Heart left ventricle (tissue), 16 donors: ENCODE measurements at regions not wholly inside any gene's neighbourhood (a gene's known extent, or its start where the extent isn't known, plus 50 kb on each side); places are given as distances from the start of the nearest gene placed in this dataset.
"Not testable (repeated sequence)": the region's sequence is repeated elsewhere in the genome, so short reads cannot be mapped to it uniquely, and the experiment has no call there.

Source experiments
- ATAC-seq, 4 donors: fragments of 200-7000 bp; cut with Tn5 transposase; one replicate each; pipeline ENCODE4 v1.9.1; 2020 to 2022; ENCODE audit warnings: moderate library complexity in 4 of 4, mild to moderate bottlenecking in 3 of 4, moderate number of reproducible peaks in 1 of 4
- DNase-seq, 5 donors: peaks; one replicate each; pipeline ENCODE4 v3.0.0-alpha.2; 2020
- H3K27ac ChIP-seq, 12 donors: fragments of 200-600 bp; sonication (generic) in 4 of 12; one replicate each; pipeline versions ENCODE4 v1.5.0 to v1.8.0; 2016 to 2022; ENCODE audit warnings: mild to moderate bottlenecking in 2 of 12
- H3K27me3 ChIP-seq, 9 donors: fragments of 200-600 bp; sonication (generic) in 2 of 9; one replicate each; pipeline versions ENCODE4 v1.5.1 to v1.8.0; 2016 to 2022; ENCODE audit warnings: mild to moderate bottlenecking in 3 of 9
- H3K36me3 ChIP-seq, 9 donors: fragments of 200-600 bp; sonication (generic) in 2 of 9; one replicate each; pipeline versions ENCODE4 v1.5.0 to v1.8.0; 2018 to 2022; ENCODE audit warnings: mild to moderate bottlenecking in 2 of 9
- H3K4me1 ChIP-seq, 12 donors: fragments of 200-600 bp; sonication (generic) in 4 of 12; one replicate each; pipeline versions ENCODE4 v1.5.0 to v1.8.0; 2016 to 2022; ENCODE audit warnings: mild to moderate bottlenecking in 3 of 12
- H3K4me3 ChIP-seq, 12 donors: fragments of 200-600 bp; sonication (generic) in 4 of 12; one replicate each; pipeline versions ENCODE4 v1.5.0 to v1.8.0; 2017 to 2022; ENCODE audit warnings: mild to moderate bottlenecking in 9 of 12, moderate library complexity in 4 of 12
- H3K9me3 ChIP-seq, 12 donors: fragments of 200-600 bp; sonication (generic) in 4 of 12; one replicate each; pipeline versions ENCODE4 v1.5.0 to v1.8.0; 2016 to 2022; ENCODE audit warnings: mild to moderate bottlenecking in 1 of 12
- POLR2A ChIP-seq, 2 donors: fragments of 450-650 bp; IDR thresholded peaks; one replicate each; pipeline ENCODE4 v1.6.1; 2017; ENCODE audit warnings: antibody characterized with exemption in 2 of 2, mild to moderate bottlenecking in 2 of 2, moderate library complexity in 2 of 2
- whole genome bisulfite sequencing, 4 donors: extraction: QIAGEN DNeasy Blood & Tissue Kit in 2 of 4; methylation state at CpG; one replicate each; pipeline versions ENCODE4 v1.1.5 to v1.1.7; 2013 to 2018; 5-methylcytosine and 5-hydroxymethylcytosine counted together
- intact Hi-C, 10 donors: fragments of 100-400 bp; cut with DNase I; formaldehyde crosslinking; loops; one replicate each; pipeline versions ENCODE4 v1.11.1 to v1.14.2; 2022
- TF ChIP-seq, protein P1 (sequence below), 12 donors: fragments of 200-600 bp; sonication (generic) in 4 of 12; IDR thresholded peaks; one replicate each; pipeline versions ENCODE4 v1.5.0 to v1.8.0; 2018 to 2022; ENCODE audit warnings: antibody characterized with exemption in 12 of 12, mild to moderate bottlenecking in 5 of 12
- donor health status: ischemic (EF 13 %, LVEDD 7.1; RV severe dilation, severe dysfunction).
- donor health status: healthy with polysubstance abuse.
- donor health status: DM: no; HTN: yes; CAD: no.
- donor health status: DM: no; HTN: no; CAD: no.
- donor health status: ischemic (EF 25% LVEDD 6.9; RV normal size, moderate dysfunction).
- donor health status: ischemic (EF 25% LVEDD 5.7; RV mildly dilated, moderate dysfunction).
- donor health status: healthy.
- donor health status: DM: yes; HTN: yes; CAD: no.
- donor health status: ischemic (EF 35%, LVEDD 5.7; RV mildly dilated, moderate dysfunction).
- donor health status: nonischemic (EF 11% LVEDD 7.7; RV severe dilation, severe dysfunction).
- donor health status: DM: yes; HTN: yes; CAD: no.
- donor health status: PGD.
- donor health status: ischemic (EF 29% LVEDD 5.4; RV normal size, mild dysfunction).
- donor health status: nonischemic (EF 23%, LVEDD 6.1; RV moderate dilation, normal function).

DNA sequence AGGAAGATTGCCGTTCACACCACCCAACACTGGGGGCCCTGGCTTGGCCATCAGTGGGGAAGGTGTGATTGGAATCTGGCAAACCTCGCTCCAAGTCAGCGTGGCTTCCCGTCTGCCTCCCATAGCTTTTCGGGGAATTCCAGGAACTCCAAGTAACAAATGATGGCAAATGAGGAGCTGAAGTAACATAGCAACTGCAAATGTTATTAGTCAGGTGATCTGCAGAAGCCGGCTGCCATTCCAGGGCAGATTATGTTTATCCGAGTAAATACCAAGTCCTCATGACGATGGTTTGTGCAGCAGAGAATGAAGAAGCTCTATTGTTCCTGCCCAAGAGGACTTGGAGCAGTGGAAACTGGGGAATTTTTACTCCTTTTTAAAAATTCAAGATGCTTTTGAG lies 270.5 kb upstream of the PODXL start:
- no peak for DNase-seq
- H3K36me3 ChIP-seq = no peaks in the 10 kb centered on the region
- no peaks in the 10 kb centered on the region for H3K4me1 ChIP-seq
- H3K27ac ChIP-seq = no peak overlapping the region
- 49 to 67% (median 57%) methylated on average over 8 of the region's 8 CpGs for WGBS, 4 donors
- H3K4me3 ChIP-seq = no peak overlapping the region
- intact Hi-C loops = no loop called here
- ATAC-seq = no peak
- H3K9me3 ChIP-seq = peaks cover 0 to 6% (median 0%) of the 10 kb centered on the region in 12 donors
- peaks cover 0 to 33% (median 5%) of the 10 kb centered on the region in 9 donors for H3K27me3 ChIP-seq
- TF ChIP-seq POLR2A (IDR thresholded peaks at IDR 0.05) = no peak
- TF ChIP-seq, protein P1, sequence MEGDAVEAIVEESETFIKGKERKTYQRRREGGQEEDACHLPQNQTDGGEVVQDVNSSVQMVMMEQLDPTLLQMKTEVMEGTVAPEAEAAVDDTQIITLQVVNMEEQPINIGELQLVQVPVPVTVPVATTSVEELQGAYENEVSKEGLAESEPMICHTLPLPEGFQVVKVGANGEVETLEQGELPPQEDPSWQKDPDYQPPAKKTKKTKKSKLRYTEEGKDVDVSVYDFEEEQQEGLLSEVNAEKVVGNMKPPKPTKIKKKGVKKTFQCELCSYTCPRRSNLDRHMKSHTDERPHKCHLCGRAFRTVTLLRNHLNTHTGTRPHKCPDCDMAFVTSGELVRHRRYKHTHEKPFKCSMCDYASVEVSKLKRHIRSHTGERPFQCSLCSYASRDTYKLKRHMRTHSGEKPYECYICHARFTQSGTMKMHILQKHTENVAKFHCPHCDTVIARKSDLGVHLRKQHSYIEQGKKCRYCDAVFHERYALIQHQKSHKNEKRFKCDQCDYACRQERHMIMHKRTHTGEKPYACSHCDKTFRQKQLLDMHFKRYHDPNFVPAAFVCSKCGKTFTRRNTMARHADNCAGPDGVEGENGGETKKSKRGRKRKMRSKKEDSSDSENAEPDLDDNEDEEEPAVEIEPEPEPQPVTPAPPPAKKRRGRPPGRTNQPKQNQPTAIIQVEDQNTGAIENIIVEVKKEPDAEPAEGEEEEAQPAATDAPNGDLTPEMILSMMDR (IDR thresholded peaks at IDR 0.05) = no peak

DNA sequence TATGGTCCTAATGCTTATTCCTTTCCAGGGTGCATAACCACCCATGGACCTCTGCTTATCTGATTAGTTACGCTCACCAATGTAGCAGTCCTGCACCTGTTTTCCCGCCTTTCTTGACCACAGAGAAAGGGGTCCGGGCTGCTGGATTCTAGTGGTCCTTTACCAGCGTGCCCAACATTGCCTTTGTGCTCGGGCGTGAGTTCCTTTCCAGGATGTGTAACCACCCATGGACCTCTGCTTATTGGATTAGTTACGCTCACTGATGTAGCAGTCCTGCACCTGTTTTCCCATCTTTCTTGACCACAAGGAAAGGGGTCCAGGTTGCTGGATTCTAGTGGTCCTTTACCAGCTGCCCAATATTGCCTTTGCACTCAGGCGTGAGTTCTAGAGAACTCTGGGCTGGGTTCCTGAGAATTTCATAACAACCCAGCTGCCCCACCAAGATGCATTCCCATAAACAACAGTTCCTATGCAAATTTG lies 267.6 kb upstream of the PODXL start:
- H3K4me3 ChIP-seq, H3K36me3 ChIP-seq, H3K27me3 ChIP-seq, intact Hi-C loops, H3K4me1 ChIP-seq, DNase-seq, H3K27ac ChIP-seq, H3K9me3 ChIP-seq, ATAC-seq: not testable (repeated sequence)
- 92 to 94% (median 93%) methylated on average over 8 of the region's 8 CpGs for WGBS, 4 donors

DNA sequence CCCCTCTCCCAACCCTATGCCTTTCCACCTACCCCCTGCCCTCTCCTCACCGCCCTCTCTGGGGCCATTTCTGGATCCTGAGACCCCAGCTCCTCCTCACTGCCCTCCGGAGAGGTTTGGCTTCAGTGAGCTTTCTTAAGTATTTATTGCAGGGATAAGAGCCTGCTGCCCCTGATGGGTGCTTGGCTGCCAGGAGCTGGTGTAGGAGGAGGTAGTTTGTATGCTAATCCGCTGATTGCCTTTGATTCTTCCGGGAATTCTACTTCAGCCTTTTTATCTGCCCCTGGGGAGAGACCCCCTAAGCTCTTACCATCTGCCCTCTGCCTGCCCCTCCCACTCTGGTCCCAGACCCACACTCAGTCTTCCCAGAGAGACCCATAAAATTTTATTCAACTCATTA lies 263.5 kb upstream of the PODXL start:
- peaks cover 0 to 5% (median 0%) of the 10 kb centered on the region in 9 donors for H3K27me3 ChIP-seq
- intact Hi-C loops = no loop called here
- DNase-seq (no peak), ATAC-seq (no peak)
- 41 to 48% (median 44%) methylated on average over 4 of the region's 4 CpGs for WGBS, 4 donors
- TF ChIP-seq POLR2A (IDR thresholded peaks at IDR 0.05) = no peak
- TF ChIP-seq, protein P1 (IDR thresholded peaks at IDR 0.05) = no peak
- no peaks in the 10 kb centered on the region for H3K9me3 ChIP-seq
- no peak overlapping the region for H3K4me3 ChIP-seq
- H3K27ac ChIP-seq = no peak overlapping the region
- no peaks in the 10 kb centered on the region for H3K4me1 ChIP-seq
- H3K36me3 ChIP-seq = no peaks in the 10 kb centered on the region

DNA sequence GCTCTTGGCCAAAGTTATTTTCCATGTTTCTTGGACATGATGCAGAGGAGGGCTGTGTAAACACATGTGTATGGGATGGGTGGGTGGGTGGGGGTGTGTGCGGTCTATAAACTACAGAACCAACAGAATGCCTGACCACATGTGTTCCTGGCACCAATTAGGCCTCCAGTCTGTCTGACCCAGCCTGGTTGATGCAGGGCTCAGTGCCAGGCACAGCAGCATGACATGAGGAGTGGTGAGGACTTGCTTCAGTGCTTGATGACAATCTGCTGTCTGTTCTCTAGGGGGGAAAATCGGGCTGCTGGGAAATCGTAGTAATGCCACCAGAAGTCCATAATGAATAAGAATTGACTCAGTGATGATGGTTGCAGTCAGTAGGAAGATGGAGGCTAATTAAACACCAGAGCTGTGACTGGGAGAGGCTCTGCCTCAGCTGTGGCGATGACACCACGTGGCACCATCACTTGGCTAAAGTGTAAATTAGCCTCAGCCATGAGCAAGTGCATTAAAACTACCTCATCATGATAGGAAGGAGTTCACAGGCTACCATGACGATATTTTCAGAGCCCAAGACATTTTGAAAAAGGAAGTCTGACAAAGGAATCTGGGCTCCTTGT lies 260.1 kb upstream of the PODXL start:
- H3K27me3 ChIP-seq = peaks cover 0 to 6% (median 0%) of the 10 kb centered on the region in 9 donors
- TF ChIP-seq POLR2A (IDR thresholded peaks at IDR 0.05) = no peak
- TF ChIP-seq, protein P1 (IDR thresholded peaks at IDR 0.05) = no peak
- DNase-seq = no peak
- H3K4me1 ChIP-seq = no peaks in the 10 kb centered on the region
- WGBS, 4 donors = 74 to 82% (median 77%) methylated on average over 6 of the region's 6 CpGs
- H3K4me3 ChIP-seq = no peak overlapping the region
- intact Hi-C loops = no loop called here
- H3K36me3 ChIP-seq = no peaks in the 10 kb centered on the region
- no peaks in the 10 kb centered on the region for H3K9me3 ChIP-seq
- ATAC-seq = no peak
- no peak overlapping the region for H3K27ac ChIP-seq

DNA sequence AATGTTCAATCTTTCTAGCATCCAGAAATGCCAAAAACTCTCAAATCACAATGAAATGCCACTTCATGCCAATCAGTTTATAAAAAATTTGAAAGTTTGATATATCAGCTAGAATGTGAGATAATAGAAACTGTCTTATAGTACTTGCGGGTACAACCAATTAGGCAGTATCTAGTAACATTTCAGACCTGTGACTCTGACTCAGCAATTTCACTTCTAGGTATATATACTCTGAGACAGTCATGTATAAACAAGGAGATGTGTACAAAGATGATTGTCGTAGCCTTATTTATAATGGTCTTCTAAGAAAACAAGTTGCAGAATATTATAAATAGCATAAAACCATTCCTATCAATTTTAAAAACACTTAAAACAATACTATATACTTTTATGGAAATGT lies 252.3 kb upstream of the PODXL start:
- TF ChIP-seq, protein P1 (IDR thresholded peaks at IDR 0.05) = no peak
- TF ChIP-seq POLR2A (IDR thresholded peaks at IDR 0.05) = no peak
- WGBS, 4 donors = 83 to 90% (median 90%) methylated on average over 2 of the region's 2 CpGs

DNA sequence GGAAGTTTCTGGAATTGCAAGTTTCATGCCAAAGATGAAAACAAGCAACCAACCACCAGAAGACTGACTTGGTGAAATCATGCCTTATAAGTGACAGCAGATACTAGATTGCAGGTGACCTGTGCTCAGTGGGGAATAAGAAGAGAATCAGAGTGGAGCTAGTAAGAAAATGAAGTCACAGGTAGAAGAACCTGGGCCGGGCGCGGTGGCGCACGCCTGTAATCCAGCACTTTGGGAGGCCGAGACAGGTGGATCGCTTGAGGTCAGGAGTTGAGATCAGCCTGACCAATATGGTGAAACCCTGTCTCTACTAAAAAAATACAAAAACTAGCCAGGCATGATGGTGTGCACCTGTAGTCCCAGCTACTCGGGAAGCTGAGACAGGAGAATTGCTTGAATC lies 251.7 kb upstream of the PODXL start:
- H3K9me3 ChIP-seq, H3K27ac ChIP-seq, H3K27me3 ChIP-seq, intact Hi-C loops, H3K4me3 ChIP-seq, H3K36me3 ChIP-seq, H3K4me1 ChIP-seq, DNase-seq, ATAC-seq: not testable (repeated sequence)
- WGBS, 4 donors = 80 to 91% (median 82%) methylated on average over 8 of the region's 8 CpGs

More for the DNA sequence above, 252.3 kb upstream of the PODXL start:
- Histone ChIP-seq H3K9me3 (no peaks in the 10 kb centered on the region), H3K4me1 (no peaks in the 10 kb centered on the region), H3K4me3 (no peak overlapping the region), H3K27me3 (peaks cover 0 to 10% (median 0%) of the 10 kb centered on the region in 9 donors), H3K27ac (no peak overlapping the region), H3K36me3 (no peaks in the 10 kb centered on the region)
- intact Hi-C loops = no loop called here
- ATAC-seq (no peak), DNase-seq (no peak)
